HG02588 (cell line): ENCODE measurements at regions not wholly inside any gene's neighbourhood (a gene's known extent, or its start where the extent isn't known, plus 50 kb on each side); places are given as distances from the start of the nearest gene placed in this dataset.

Source experiments
- ATAC-seq: cut with Tn5 transposase; IDR thresholded peaks from one replicate; pipeline ENCODE4 v1.9.1; 2021; ENCODE audit warnings: mild to moderate bottlenecking, moderate library complexity; ENCODE audit not compliant: unreplicated experiment

DNA sequence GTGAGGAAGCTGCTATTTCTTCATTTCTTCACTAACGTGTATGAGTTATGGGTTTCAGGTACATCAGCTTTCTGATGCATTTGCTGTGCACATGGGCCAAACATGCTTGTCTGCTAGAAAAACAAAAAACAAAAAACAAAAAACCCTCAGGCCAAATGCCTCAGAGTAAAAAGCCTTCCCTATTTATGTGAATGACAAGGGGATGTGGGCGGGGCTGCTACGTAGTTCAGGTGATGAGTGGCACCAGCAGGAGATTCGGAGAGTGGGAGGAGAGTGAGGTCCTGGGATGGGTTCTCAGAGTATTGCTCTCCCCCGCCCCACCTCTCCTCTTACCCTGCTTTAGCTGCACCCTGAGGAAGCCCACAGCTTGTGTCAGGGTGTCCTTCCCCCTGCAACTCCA is 596.8 kb upstream of the JAG1 start:
- no peak for ATAC-seq

DNA sequence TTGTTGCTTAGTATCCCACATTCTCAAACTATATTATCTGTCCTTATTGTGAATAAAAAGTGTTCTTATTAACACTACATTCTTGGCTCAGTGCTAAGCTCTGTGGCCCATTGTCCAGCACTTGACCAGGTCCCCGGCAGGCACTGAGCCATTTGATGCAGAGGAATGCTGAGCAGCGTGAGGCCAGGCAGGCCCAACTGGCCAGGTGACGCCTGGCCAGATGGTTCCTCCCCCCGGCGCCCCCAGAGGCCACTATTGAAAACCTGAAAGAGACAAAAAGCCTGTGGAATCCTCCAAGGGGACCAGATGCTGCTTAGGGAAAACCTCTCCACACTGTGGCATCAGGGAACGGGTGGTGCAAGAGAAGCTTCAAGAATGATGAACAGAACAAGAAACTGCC is 597.5 kb upstream of the JAG1 start:
- ATAC-seq: no peak

DNA sequence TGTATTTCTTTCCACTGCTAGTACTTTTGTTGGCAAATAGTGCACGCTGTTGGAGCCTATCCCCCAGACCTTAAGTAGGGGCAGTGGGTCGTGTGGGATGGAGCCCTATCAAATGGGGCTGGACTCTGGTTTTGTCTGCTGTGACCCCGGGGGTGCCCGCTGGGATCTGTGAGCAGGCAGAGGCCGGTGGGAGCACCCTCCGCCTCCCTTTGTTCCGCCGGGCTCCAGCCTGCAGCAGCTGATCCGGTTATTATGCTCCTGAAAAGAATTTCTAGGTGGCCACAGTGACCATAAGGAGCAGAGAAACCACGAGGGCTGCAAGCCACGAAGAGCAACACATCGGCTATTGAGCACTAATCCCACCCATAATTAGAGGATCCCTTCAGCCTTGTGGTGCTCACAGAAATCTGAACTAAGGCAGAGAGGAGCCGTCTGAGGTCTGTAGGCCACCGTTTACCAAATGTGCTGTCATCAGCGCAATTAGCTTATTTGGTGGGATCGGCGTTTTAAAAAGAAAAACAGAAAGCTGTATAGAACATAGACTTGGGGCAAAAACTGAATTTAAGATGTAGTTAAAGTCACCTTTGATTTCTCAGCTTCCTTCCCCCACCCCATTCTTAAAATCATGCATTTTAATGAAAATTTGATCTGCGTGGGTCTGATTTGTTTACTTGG is 598.3 kb upstream of the JAG1 start:
- no peak for ATAC-seq

DNA sequence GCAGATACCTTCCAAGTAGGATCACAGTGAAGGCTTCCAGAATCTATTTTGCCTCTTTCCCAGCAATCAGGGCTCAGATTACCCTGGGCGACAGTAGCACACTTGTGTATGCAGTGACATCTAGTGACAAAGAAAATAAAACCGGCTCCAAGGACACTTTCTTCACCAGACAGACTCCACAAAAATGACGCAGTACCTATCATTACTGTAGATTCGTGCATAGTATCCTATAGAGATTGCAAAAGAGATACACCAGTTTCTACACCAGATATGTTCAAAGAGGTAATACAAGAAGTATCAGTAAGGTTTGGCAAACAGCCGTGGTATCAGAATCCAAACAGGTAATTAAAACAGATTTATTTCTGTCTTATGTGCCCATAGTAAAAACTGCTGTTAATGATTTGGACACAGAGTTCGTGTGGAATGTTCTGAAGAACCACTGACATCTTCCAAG is 600.4 kb upstream of the JAG1 start:
- ATAC-seq: no peak

DNA sequence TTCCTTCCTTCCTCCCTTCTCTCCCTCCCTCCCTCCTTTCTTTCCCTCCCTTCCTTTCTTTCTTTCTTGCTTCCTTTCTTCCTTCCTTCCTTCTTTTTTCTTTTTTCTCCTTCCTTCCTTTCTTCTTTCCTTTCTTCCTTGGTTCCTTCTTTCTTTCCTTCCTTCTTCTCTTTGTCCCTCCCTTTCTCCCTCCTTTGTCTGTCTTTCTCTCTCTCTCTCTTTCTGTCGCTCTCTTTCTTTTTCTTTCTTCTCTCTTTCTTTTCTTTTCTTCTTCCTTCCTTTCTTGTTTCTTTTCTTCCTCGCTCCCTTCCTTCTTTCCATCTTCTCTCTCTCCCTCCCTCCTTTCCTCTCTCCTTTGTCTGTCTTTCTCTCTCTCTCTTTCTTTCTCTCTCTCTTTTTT is 601.9 kb upstream of the JAG1 start:
- ATAC-seq: no peak

DNA sequence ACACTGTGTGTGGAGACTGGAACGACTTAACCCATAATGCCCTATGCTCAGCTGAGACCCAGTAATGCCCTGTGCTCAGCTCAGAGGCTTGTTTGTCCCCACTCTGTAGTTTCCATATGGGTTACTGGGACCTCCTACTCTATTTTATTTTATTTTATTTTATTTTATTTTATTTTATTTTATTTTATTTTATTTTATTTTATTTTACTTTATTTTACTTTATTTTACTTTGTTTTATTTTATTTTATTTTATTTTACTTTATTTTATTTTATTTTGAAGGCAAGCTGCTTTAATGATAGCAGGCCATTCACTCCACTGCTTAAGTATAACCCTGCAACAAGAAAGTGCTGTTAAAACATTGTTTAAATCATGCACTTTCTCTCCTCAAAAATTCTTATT is 603.4 kb upstream of the JAG1 start:
- no peak for ATAC-seq

DNA sequence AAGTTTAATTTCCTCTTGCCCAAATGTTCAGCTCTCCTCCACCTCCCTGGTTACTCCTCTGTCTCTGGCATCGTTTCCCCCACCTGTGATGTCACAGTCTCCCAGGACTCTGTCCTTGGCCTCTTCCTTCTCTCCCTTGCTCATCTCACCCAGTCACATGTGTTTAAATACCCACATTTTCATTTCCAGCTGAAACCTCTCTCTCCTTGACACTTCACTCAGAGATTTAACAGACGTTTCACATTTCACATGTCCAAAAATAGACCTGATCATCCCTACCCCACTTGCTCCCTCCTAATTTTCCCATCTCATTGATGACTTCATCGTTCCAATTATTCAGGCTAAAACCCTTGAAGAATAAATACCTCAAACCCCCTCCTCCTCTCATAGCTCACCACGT is 604.1 kb upstream of the JAG1 start:
- no peak for ATAC-seq

DNA sequence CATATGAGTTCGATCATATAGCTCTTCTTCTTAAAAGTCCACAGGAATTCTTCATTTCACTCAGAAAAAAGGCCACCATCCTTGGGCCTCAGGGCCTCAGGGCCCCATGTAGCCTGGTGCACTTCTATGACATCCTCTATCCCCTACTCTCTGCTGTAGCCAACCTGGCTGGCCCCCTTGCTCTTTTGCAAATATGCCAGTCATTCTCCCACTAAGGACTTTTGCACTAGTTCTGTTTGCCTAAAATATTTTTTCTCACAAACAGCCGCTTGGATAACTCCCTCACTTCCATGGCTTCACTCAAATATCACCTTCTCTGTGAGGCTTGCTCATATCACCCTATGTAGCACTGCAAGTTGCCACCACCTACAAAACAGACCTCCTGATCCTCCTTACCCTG is 604.7 kb upstream of the JAG1 start:
- ATAC-seq: no peak

DNA sequence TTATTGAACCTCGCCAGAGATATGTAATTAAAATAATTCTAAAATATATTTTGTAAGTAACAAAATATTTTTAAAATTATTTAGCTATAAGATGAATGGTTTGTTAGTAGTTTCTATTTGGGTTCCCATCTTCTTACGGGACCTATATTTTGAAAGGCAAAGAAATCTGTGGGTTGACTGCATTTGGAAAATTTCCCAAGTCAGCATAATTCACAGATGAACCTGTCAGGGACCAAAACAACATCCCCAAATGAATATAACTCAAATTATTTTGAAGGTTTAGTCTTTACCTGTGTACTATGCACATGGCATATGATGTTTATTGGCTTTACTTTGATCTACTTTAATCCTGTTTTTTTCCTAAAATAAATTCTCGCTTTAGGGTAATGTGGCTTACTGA is 607.4 kb upstream of the JAG1 start:
- no peak for ATAC-seq

DNA sequence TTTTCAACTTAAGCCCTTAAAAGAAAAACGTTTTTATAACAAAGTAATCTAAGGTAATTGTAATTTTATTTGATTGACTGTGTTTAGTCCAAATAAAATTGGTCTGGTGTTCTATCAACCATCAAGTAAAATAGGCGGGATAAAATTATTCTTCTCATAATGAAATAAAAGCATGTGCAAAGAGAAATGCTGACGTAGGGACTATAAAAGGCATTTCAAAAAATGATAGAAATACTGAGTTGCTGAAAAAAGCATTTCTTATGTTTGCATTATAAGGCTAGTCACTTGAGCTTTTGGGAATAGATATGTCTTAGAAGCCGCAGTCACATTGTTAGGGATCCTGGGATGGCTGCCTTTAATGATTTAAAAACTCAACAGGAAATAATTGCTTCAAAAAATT is 608.0 kb upstream of the JAG1 start:
- no peak for ATAC-seq

DNA sequence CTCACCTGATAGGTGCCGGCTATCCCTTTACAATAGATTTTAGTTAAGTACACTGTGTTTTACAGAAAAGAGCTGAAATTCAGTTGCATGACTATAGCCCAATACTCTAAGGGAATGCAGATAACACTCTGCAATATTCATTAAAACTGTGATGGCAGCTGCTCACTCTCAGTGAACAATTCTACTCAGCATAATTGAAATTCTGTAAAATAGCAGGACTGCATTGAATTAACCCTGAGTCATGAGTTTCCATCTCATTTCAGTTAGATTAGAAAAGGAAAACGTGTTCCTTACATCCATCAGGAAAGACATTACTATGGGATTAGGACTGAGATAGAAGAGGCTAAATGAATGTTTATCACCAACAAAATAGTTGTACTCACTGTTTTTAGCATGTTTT is 613.3 kb upstream of the JAG1 start:
- ATAC-seq: no peak

DNA sequence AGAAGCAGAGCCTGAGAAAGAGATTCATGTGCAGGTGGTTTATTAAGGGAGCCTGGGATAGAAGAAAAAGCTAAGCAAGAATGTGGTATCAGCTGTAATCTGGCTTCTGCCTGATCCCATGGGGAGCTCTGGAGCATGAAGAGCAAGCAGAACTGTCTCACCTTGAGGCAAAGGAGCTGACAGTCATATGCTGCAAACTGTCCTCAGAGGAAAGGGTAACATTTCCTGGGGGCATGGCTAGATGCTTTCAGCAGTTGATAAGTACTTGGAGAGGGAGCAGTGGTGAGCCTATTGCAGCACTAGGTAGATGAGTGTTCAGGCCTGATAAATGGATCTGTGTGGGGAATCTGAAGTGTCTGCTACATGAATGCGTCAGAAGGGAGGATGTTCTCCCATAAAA is 621.5 kb upstream of the BTBD3 start:
- no peak for ATAC-seq

DNA sequence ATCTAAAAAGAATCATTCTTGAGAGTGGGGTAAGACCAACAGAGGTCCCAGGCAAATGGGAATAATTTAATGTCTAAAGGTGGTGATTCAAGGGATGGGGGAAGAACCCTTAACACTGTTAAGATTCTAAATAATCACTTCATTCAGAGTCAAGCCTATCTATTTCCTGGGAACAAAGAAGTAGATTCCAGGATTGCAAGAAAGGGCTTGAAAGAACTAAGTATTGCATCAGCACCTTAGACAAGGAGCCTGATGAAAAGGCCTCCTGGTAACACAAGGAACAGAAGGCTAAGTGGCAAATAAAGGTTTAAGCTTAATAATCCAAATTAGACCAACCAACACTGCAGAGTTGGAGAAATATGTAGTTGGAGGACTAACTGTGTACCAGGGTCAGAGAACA is 620.7 kb upstream of the BTBD3 start:
- no peak for ATAC-seq

DNA sequence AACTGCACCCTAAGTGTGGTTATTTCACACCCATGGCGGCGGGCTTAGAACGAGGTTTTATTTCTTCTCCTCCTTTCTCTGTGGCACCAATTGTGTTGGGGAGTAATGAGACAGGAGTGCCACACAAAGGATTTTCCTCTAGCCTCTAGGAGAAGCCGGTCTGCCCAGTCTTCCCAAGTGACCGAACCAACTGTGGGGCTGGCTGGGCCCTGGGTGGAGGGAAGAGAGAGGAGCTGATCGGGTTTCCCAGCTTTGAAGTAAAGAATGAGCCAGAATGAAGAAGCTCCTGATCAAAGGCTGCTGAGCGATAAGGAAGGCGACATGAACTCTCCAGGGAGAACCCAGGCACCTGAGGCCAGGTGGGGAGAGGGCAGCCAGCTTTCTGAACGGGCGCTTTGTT is 616.0 kb upstream of the BTBD3 start:
- ATAC-seq: no peak

DNA sequence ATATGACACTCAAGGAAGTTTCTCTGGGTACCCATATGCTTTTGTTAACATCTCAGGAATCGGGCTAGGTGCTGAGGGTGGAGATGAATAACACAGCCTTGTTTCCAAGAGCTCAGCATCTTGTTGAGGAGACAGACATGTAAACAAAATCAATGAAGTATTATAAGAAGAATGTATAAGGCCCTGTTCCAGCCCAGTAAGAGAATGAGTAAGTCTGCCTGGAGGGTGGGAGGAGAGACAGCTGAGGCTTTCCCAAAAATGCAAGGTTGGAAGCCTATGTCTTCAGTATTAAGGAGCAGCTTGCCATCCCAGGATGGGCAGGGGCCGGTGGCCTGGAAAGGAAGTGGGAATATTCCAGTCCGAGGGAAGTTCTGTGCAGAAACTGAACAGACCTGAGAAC is 615.3 kb upstream of the BTBD3 start:
- no peak for ATAC-seq

DNA sequence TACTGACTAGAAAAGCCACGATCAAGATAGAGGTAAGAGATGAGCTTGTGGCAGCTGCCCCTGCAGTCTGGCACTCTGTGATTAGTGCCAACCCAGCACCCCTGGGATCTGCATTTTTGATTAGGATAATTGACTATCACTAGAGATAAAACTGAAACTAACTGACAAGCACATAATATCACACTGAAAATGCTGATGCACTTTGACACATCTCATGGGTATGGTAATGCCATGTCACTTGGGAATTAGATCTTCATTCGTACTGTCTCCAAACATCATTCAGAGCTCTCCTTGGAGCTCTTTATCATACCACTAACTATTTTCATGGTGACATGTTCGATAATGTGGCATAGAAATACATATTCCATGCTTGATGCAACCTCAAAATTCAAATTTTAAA is 612.9 kb upstream of the BTBD3 start:
- ATAC-seq: no peak

DNA sequence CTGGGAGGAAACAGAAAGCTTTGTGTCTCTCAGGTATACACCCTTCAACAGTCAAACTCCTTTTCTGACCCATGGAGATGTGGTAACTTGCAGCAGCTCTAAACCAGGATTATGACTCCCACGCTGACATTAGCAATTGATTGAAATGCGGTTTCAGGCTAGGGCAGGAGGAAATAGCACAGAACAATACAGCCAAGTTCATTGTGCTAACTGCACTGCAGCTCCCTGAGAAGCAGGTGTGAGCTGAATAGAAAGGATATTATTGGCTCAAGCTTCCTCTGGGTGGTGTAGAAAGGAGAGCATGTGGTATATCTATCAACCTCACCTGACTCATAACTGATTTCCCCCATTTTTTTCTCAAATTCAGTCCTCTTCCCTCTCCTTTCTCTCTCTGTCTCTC is 612.3 kb upstream of the BTBD3 start:
- no peak for ATAC-seq

DNA sequence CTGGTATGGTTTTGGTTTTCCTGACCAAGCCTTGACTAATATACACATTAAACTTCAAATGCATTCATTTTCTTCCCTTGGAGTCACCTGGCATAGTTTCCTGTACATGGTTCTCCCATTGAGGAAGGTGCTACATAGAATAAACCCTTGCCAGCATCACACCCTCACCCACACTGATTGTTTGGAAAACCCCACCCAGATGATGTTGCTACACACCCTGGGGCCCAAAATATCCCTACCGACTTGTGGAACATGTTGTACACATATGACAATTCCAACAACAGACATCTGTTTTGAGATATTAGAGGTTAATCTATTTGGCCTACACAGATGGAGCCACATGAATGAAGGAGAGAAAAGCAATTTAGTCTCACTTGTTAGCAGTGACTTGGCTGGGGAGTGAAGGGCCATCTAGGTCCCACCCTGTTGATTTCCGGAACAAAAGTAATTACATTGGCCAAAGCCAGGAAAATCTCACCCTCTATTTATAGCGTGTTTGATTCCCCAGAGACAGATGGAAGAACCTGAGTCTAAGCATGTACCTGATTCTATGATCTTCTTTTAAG is 606.0 kb upstream of the BTBD3 start:
- ATAC-seq: no peak

DNA sequence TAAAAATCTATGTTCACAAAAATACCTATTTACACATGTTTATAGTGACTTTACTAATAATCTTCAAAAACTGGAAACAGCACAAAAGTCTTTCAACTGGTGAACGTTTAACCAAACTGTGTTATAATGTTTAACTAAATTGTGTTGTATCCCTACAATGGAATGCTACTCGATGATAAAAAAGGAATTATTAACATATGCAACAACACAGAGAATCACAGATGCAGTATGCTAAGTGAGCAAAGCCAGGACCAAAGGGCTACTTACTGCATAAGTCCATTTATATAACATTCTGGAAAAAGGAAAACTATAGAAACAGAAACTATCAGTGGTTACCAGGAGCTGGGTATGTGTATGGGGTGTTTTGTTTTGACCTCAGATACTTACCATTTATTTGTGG is 602.2 kb upstream of the BTBD3 start:
- ATAC-seq: no peak

DNA sequence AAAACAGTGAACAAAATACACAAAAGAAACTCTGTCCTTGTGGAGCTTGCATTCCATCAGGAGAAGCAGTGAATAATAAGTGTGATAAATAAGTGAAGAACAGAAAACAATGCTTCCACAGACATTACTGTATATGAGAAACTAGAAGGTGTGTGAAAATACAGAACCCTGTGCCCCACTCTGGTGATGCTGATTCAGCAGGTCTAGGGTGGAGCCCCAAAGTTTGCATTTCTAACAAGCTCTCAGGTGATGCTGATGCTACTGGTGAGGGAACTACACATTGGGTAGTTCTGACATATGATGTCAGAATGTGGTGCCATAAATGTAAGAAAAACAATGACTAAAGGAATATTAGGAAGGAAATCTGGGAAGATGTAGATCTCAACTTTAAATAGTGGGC is 601.4 kb upstream of the BTBD3 start:
- no peak for ATAC-seq

DNA sequence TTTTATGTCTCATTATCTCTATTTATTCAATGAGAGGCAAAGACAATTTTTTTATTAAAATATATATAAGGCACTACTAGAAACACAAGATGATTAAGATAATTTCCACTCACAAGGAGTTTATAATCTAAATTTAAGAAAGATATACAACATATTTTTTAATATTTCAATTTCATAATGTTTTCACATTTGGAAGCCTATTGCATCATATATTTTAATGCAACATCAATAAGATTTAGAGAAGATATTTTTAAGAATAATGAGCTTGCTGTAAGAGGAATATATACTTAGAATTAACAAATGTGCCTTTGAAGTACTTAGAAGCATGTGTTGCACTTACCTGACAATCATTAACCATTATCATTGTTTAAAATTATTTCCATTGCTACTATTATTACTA is 597.7 kb upstream of the BTBD3 start:
- ATAC-seq: no peak

DNA sequence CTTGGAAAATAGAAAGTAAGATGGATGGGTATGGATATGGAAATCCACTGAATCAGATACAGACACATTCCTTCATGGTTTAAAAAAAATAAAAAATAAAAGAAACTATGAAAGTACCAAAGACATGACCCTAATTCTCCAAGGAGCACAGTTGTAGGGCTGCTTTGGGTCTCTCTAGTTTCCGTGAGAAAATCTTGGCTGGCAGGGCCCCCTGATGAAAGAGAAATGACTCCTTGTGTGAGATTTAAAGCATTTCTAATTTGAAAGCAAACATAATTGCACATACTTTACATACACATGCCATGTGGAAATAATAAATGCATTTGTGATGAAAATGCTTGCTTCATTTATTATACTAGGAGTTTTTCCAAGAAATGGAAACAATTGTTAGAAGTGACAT is 593.9 kb upstream of the BTBD3 start:
- ATAC-seq: no peak

DNA sequence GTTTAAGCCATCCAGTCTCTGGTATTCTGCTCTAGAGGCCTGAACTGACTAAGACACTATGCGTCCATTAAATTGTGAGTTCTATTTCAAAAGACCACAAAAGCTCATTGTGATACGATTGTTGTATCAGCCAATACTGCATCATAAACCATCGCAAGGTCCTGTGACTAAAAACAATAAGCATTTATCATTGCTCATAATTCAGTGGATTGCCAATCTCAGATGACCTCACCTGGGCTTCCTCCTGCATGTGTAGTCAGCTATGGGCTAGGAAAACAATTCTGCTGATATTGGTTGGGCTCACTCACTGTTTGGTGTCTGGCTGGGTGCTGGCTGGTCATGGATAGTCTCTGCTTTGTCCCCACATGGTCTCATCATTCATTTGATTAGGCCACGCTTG is 592.7 kb upstream of the BTBD3 start:
- no peak for ATAC-seq
